GM12892 (cell line): ENCODE measurements at regions not wholly inside any gene's neighbourhood (a gene's known extent, or its start where the extent isn't known, plus 50 kb on each side); places are given as distances from the start of the nearest gene placed in this dataset.

Experiments used
- POLR2A ChIP-seq: IDR thresholded peaks from 2 replicates; pipeline ENCODE4 v1.6.1; 2011; ENCODE audit warnings: low read depth, low read length, control low read depth
- POLR2AphosphoS5 ChIP-seq: IDR thresholded peaks from 2 replicates; pipeline ENCODE4 v1.6.1; 2011; ENCODE audit warnings: low read depth, low read length, control low read depth
- TAF1 ChIP-seq: IDR thresholded peaks from 2 replicates; pipeline ENCODE4 v1.6.1; 2011; ENCODE audit warnings: low read depth, mild to moderate bottlenecking, control low read depth, low read length, borderline replicate concordance

DNA sequence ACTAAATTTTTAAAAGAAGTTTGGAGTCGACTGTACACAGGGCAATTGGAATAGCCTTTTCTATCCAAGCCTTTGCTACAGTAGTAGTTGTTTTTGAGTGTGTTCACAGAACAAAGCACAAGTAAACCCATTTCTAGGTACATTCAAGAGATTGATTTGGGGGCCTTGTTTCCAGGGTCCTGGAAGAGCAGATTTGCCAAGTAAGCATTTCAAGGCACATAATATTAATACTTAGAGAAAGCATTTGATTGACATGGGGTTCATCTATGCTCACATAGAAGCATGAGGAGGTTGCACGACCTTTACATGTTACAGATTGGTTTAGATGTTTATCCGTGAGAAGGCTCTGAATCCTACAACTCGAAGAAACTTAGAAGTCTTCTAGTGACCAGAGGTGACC lies 324.1 kb downstream of the MYCN start:
- no peak for TF ChIP-seq POLR2AphosphoS5
- no peak for TF ChIP-seq POLR2A
- TF ChIP-seq TAF1 = no peak
